GM12878 (cell line): ENCODE measurements at regions not wholly inside any gene's neighbourhood (a gene's known extent, or its start where the extent isn't known, plus 50 kb on each side); places are given as distances from the start of the nearest gene placed in this dataset.

Experiments used
- ATF7 ChIP-seq: fragments of 450-650 bp; IDR thresholded peaks from 2 replicates; pipeline ENCODE4 v1.6.1; 2016; ENCODE audit warnings: low read depth, mild to moderate bottlenecking
- MTA3 ChIP-seq: IDR thresholded peaks from 2 replicates; pipeline ENCODE4 v1.6.1; 2012; ENCODE audit warnings: low read length, inconsistent platforms, borderline replicate concordance
- NFYA ChIP-seq: IDR thresholded peaks from 2 replicates; pipeline ENCODE4 v1.6.1; 2011; ENCODE audit warnings: low read depth, mild to moderate bottlenecking, low read length, improper control_type of control experiment, borderline replicate concordance
- RAD21 ChIP-seq: IDR thresholded peaks from 2 replicates; pipeline ENCODE4 v1.6.1; 2011; ENCODE audit warnings: mild to moderate bottlenecking, low read depth, low read length, moderate library complexity; ENCODE audit not compliant: insufficient read depth
- TF ChIP-seq, protein P1 (sequence below): fragments of 450-650 bp; formaldehyde crosslinking; IDR thresholded peaks from 2 replicates; pipeline ENCODE4 v1.5.0; 2022; ENCODE audit warnings: mild to moderate bottlenecking, missing genetic modification characterization
- TF ChIP-seq, protein P2 (sequence below): fragments of 450-650 bp; IDR thresholded peaks from 2 replicates; pipeline ENCODE4 v1.6.1; 2018; ENCODE audit warnings: mild to moderate bottlenecking, low read depth, moderate library complexity; ENCODE audit not compliant: partially characterized antibody
- TF ChIP-seq, protein P3 (sequence below): fragments of 450-650 bp; IDR thresholded peaks from 2 replicates; pipeline ENCODE4 v1.6.1; 2017; ENCODE audit warnings: borderline replicate concordance
- TF ChIP-seq, protein P4 (sequence below): IDR thresholded peaks from 2 replicates; pipeline ENCODE4 v1.6.1; 2011; ENCODE audit warnings: borderline replicate concordance, low read depth, mild to moderate bottlenecking, moderate library complexity, low read length; ENCODE audit not compliant: insufficient read depth, poor library complexity, severe bottlenecking

DNA sequence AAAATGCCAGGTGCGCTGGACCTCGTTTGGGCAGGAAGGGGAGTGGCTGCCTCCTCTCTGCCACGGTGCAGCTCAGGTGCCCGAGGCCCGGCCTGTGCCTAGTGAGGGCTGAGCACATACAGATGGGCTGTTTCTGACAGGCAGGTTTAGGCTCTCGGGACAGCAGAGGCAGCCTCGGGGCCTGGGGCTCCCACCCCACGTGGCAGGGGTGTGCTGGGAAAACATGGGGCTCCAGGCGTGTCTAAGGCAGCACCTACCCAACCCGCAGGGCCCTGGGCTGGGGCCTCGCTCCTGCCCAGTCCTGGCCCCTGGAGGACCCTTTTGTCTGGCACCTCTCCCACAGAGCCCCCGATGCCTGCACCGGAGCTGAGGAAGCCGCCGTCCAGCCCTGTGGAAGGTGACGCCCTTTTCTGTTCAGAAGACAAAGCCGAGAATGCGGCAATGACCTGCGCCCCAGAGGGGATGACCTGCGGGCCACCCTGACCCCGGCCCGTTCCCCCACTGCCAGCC is 76.4 kb upstream of the GALNT9 start (continued):
- TF ChIP-seq, protein P1, sequence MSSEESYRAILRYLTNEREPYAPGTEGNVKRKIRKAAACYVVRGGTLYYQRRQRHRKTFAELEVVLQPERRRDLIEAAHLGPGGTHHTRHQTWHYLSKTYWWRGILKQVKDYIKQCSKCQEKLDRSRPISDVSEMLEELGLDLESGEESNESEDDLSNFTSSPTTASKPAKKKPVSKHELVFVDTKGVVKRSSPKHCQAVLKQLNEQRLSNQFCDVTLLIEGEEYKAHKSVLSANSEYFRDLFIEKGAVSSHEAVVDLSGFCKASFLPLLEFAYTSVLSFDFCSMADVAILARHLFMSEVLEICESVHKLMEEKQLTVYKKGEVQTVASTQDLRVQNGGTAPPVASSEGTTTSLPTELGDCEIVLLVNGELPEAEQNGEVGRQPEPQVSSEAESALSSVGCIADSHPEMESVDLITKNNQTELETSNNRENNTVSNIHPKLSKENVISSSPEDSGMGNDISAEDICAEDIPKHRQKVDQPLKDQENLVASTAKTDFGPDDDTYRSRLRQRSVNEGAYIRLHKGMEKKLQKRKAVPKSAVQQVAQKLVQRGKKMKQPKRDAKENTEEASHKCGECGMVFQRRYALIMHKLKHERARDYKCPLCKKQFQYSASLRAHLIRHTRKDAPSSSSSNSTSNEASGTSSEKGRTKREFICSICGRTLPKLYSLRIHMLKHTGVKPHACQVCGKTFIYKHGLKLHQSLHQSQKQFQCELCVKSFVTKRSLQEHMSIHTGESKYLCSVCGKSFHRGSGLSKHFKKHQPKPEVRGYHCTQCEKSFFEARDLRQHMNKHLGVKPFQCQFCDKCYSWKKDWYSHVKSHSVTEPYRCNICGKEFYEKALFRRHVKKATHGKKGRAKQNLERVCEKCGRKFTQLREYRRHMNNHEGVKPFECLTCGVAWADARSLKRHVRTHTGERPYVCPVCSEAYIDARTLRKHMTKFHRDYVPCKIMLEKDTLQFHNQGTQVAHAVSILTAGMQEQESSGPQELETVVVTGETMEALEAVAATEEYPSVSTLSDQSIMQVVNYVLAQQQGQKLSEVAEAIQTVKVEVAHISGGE (CRISPR knock-in tag) = no peak
- TF ChIP-seq, protein P2, sequence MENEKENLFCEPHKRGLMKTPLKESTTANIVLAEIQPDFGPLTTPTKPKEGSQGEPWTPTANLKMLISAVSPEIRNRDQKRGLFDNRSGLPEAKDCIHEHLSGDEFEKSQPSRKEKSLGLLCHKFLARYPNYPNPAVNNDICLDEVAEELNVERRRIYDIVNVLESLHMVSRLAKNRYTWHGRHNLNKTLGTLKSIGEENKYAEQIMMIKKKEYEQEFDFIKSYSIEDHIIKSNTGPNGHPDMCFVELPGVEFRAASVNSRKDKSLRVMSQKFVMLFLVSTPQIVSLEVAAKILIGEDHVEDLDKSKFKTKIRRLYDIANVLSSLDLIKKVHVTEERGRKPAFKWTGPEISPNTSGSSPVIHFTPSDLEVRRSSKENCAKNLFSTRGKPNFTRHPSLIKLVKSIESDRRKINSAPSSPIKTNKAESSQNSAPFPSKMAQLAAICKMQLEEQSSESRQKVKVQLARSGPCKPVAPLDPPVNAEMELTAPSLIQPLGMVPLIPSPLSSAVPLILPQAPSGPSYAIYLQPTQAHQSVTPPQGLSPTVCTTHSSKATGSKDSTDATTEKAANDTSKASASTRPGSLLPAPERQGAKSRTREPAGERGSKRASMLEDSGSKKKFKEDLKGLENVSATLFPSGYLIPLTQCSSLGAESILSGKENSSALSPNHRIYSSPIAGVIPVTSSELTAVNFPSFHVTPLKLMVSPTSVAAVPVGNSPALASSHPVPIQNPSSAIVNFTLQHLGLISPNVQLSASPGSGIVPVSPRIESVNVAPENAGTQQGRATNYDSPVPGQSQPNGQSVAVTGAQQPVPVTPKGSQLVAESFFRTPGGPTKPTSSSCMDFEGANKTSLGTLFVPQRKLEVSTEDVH = no peak
- TF ChIP-seq MTA3 (no peak), ATF7 (no peak), RAD21 (no peak), NFYA (no peak)
- TF ChIP-seq, protein P3, sequence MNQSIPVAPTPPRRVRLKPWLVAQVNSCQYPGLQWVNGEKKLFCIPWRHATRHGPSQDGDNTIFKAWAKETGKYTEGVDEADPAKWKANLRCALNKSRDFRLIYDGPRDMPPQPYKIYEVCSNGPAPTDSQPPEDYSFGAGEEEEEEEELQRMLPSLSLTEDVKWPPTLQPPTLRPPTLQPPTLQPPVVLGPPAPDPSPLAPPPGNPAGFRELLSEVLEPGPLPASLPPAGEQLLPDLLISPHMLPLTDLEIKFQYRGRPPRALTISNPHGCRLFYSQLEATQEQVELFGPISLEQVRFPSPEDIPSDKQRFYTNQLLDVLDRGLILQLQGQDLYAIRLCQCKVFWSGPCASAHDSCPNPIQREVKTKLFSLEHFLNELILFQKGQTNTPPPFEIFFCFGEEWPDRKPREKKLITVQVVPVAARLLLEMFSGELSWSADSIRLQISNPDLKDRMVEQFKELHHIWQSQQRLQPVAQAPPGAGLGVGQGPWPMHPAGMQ = no peak
- TF ChIP-seq, protein P4, sequence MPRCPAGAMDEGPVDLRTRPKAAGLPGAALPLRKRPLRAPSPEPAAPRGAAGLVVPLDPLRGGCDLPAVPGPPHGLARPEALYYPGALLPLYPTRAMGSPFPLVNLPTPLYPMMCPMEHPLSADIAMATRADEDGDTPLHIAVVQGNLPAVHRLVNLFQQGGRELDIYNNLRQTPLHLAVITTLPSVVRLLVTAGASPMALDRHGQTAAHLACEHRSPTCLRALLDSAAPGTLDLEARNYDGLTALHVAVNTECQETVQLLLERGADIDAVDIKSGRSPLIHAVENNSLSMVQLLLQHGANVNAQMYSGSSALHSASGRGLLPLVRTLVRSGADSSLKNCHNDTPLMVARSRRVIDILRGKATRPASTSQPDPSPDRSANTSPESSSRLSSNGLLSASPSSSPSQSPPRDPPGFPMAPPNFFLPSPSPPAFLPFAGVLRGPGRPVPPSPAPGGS = no peak
